Trophoblast cell (in vitro differentiated cells and primary cell): ENCODE measurements at regions not wholly inside any gene's neighbourhood (a gene's known extent, or its start where the extent isn't known, plus 50 kb on each side); places are given as distances from the start of the nearest gene placed in this dataset.
"Not testable (repeated sequence)": the region's sequence is repeated elsewhere in the genome, so short reads cannot be mapped to it uniquely, and the experiment has no call there.

Experiments
- DNase-seq, 2 donors: peaks; one replicate each; pipeline ENCODE4 v3.0.0-alpha.2; 2016
- H2AFZ ChIP-seq: 2 replicates; pipeline ENCODE4 v1.6.1; 2013; ENCODE audit warnings: low read length, moderate library complexity, mild to moderate bottlenecking; ENCODE audit not compliant: insufficient read depth, poor library complexity
- H2AK5ac ChIP-seq: 2 replicates; pipeline ENCODE4 v1.6.1; 2013; ENCODE audit warnings: mild to moderate bottlenecking, low read length
- H2BK120ac ChIP-seq: 2 replicates; pipeline ENCODE4 v1.6.1; 2013; ENCODE audit warnings: low read length, mild to moderate bottlenecking, moderate library complexity; ENCODE audit not compliant: insufficient read depth, poor library complexity
- H2BK12ac ChIP-seq: 2 replicates; pipeline ENCODE4 v1.6.1; 2013; ENCODE audit warnings: mild to moderate bottlenecking, low read length, moderate library complexity
- H2BK5ac ChIP-seq: 2 replicates; pipeline ENCODE4 v1.6.1; 2013; ENCODE audit warnings: low read length, low read depth, moderate library complexity, mild to moderate bottlenecking; ENCODE audit not compliant: poor library complexity
- H3K14ac ChIP-seq: 2 replicates; pipeline ENCODE4 v1.6.1; 2013; ENCODE audit warnings: mild to moderate bottlenecking, low read length
- H3K18ac ChIP-seq: 2 replicates; pipeline ENCODE4 v1.6.1; 2013; ENCODE audit warnings: mild to moderate bottlenecking, low read length
- H3K23ac ChIP-seq: 2 replicates; pipeline ENCODE4 v1.6.1; 2013; ENCODE audit warnings: low read length
- H3K27ac ChIP-seq: 2 replicates; pipeline ENCODE4 v1.5.1; 2013; ENCODE audit warnings: low read depth, mild to moderate bottlenecking, inconsistent platforms, low read length, moderate library complexity
- H3K27me3 ChIP-seq: 2 replicates; pipeline ENCODE4 v1.6.1; 2013; ENCODE audit warnings: inconsistent platforms, mild to moderate bottlenecking, low read length, moderate library complexity; ENCODE audit not compliant: insufficient read depth
- H3K36me3 ChIP-seq, 2 experiments: 1 replicate in 1 of 2; 2 replicates in 1 of 2; pipeline ENCODE4 v1.6.1; 2013; ENCODE audit warnings: low read length in 2 of 2, mild to moderate bottlenecking in 2 of 2, moderate library complexity in 1 of 2; ENCODE audit not compliant: insufficient read depth in 2 of 2, control insufficient read depth in 1 of 2
- H3K4ac ChIP-seq: 2 replicates; pipeline ENCODE4 v1.6.1; 2013; ENCODE audit warnings: low read depth, mild to moderate bottlenecking, low read length, moderate library complexity
- H3K4me1 ChIP-seq, 2 experiments: 1 replicate in 1 of 2; 2 replicates in 1 of 2; pipeline ENCODE4 v1.6.1; 2013; ENCODE audit warnings: low read length in 2 of 2, mild to moderate bottlenecking in 2 of 2, moderate library complexity in 1 of 2; ENCODE audit not compliant: insufficient read depth in 2 of 2, control insufficient read depth in 1 of 2
- H3K4me2 ChIP-seq: 2 replicates; pipeline ENCODE4 v1.6.1; 2013; ENCODE audit warnings: inconsistent platforms, mild to moderate bottlenecking, low read length, moderate library complexity
- H3K4me3 ChIP-seq: 2 replicates; pipeline ENCODE4 v1.5.1; 2013; ENCODE audit warnings: mild to moderate bottlenecking, low read depth, low read length, inconsistent platforms
- H3K79me1 ChIP-seq: one replicate; pipeline ENCODE4 v1.6.1; 2013; ENCODE audit warnings: low read length
- H3K79me2 ChIP-seq: 2 replicates; pipeline ENCODE4 v1.6.1; 2013; ENCODE audit warnings: low read length, mild to moderate bottlenecking; ENCODE audit not compliant: control insufficient read depth, insufficient read depth, poor library complexity
- H3K9ac ChIP-seq: 2 replicates; pipeline ENCODE4 v1.6.1; 2013; ENCODE audit warnings: mild to moderate bottlenecking, low read length
- H3K9me3 ChIP-seq: 2 replicates; pipeline ENCODE4 v1.6.1; 2013; ENCODE audit warnings: low read depth, mild to moderate bottlenecking, control low read depth, inconsistent platforms, low read length; ENCODE audit not compliant: insufficient read depth
- H4K12ac ChIP-seq: 2 replicates; pipeline ENCODE4 v1.6.1; 2013; ENCODE audit warnings: low read depth, mild to moderate bottlenecking, low read length, moderate library complexity
- H4K8ac ChIP-seq: 2 replicates; pipeline ENCODE4 v1.6.1; 2013; ENCODE audit warnings: low read depth, mild to moderate bottlenecking, low read length, moderate library complexity
- H4K91ac ChIP-seq: one replicate; pipeline ENCODE4 v1.6.1; 2013; ENCODE audit warnings: low read depth, mild to moderate bottlenecking, low read length, moderate library complexity
- WGBS: extraction: QIAGEN DNeasy Blood & Tissue Kit; methylation state at CpG from one replicate; pipeline ENCODE4 v1.1.7; 2013; ENCODE audit warnings: missing lambda C conversion rate; ENCODE audit not compliant: insufficient read length, insufficient coverage; ENCODE audit errors: extremely low coverage; 5-methylcytosine and 5-hydroxymethylcytosine counted together

- not testable (repeated sequence) for H3K4me3 ChIP-seq, H3K9ac ChIP-seq, H3K23ac ChIP-seq, H2BK12ac ChIP-seq, H3K79me1 ChIP-seq, H3K4ac ChIP-seq, H4K8ac ChIP-seq, H2BK5ac ChIP-seq, H2BK120ac ChIP-seq, H4K91ac ChIP-seq, H3K4me1 ChIP-seq, H3K18ac ChIP-seq, DNase-seq, H3K14ac ChIP-seq, H3K79me2 ChIP-seq, H4K12ac ChIP-seq, H2AK5ac ChIP-seq, H2AFZ ChIP-seq, H3K9me3 ChIP-seq, H3K27me3 ChIP-seq, H3K4me2 ChIP-seq, H3K27ac ChIP-seq, H3K36me3 ChIP-seq
- WGBS = no CpG with 5 or more reads among the region's 4 CpGs
Observed at GRCh38 chr17:45596347-45596746, 105.8 kb upstream of the PLEKHM1 start.

- not testable (repeated sequence) for H2BK12ac ChIP-seq, H3K4me2 ChIP-seq, H3K4me3 ChIP-seq, H2AK5ac ChIP-seq, H3K4ac ChIP-seq, H3K36me3 ChIP-seq, H4K8ac ChIP-seq, H2BK5ac ChIP-seq, H3K23ac ChIP-seq, H3K9me3 ChIP-seq, H3K79me2 ChIP-seq, H3K9ac ChIP-seq, DNase-seq, H2AFZ ChIP-seq, H3K18ac ChIP-seq, H3K79me1 ChIP-seq, H3K4me1 ChIP-seq, H2BK120ac ChIP-seq, H3K27me3 ChIP-seq, H4K12ac ChIP-seq, H4K91ac ChIP-seq, H3K14ac ChIP-seq, H3K27ac ChIP-seq
- no CpG with 5 or more reads among the region's 21 CpGs for WGBS
Observed at GRCh38 chr17:45600052-45601012, 109.8 kb upstream of the PLEKHM1 start.

- not testable (repeated sequence) for DNase-seq, H3K9ac ChIP-seq, H4K91ac ChIP-seq, H3K9me3 ChIP-seq, H4K8ac ChIP-seq, H2BK120ac ChIP-seq, H2AK5ac ChIP-seq, H2BK12ac ChIP-seq, H3K79me2 ChIP-seq, H3K18ac ChIP-seq, H3K27me3 ChIP-seq, H4K12ac ChIP-seq, H3K36me3 ChIP-seq, H3K4ac ChIP-seq, H3K27ac ChIP-seq, H3K4me3 ChIP-seq, H2AFZ ChIP-seq, H3K14ac ChIP-seq, H3K4me1 ChIP-seq, H2BK5ac ChIP-seq, H3K79me1 ChIP-seq, H3K4me2 ChIP-seq, H3K23ac ChIP-seq
- WGBS = no CpG with 5 or more reads among the region's 18 CpGs
Observed at GRCh38 chr17:45601013-45601412, 110.5 kb upstream of the PLEKHM1 start.

- H3K9me3 ChIP-seq, H3K18ac ChIP-seq, H2BK5ac ChIP-seq, H3K4me1 ChIP-seq, H3K27ac ChIP-seq, H3K27me3 ChIP-seq, H3K14ac ChIP-seq, H3K4me3 ChIP-seq, H3K36me3 ChIP-seq, H4K91ac ChIP-seq, H3K79me2 ChIP-seq, H3K79me1 ChIP-seq, H2BK12ac ChIP-seq, H3K9ac ChIP-seq, H3K4ac ChIP-seq, H2AFZ ChIP-seq, H2BK120ac ChIP-seq, H4K12ac ChIP-seq, H4K8ac ChIP-seq, H3K23ac ChIP-seq, H2AK5ac ChIP-seq, H3K4me2 ChIP-seq: not testable (repeated sequence)
- peak; percentile 27 to 46 for DNase-seq
- WGBS = no CpG with 5 or more reads among the region's 63 CpGs
Observed at GRCh38 chr17:45601605-45602539, 111.4 kb upstream of the PLEKHM1 start.
